ENCODE measurements at regions not wholly inside any gene's neighbourhood (a gene's known extent, or its start where the extent isn't known, plus 50 kb on each side); places are given as distances from the start of the nearest gene placed in this dataset.
A peak's percentile ranks its signal among the peaks of the same experiment; 100 is the strongest.

- TF ChIP-seq, protein P1, sequence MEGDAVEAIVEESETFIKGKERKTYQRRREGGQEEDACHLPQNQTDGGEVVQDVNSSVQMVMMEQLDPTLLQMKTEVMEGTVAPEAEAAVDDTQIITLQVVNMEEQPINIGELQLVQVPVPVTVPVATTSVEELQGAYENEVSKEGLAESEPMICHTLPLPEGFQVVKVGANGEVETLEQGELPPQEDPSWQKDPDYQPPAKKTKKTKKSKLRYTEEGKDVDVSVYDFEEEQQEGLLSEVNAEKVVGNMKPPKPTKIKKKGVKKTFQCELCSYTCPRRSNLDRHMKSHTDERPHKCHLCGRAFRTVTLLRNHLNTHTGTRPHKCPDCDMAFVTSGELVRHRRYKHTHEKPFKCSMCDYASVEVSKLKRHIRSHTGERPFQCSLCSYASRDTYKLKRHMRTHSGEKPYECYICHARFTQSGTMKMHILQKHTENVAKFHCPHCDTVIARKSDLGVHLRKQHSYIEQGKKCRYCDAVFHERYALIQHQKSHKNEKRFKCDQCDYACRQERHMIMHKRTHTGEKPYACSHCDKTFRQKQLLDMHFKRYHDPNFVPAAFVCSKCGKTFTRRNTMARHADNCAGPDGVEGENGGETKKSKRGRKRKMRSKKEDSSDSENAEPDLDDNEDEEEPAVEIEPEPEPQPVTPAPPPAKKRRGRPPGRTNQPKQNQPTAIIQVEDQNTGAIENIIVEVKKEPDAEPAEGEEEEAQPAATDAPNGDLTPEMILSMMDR (IDR thresholded peaks at IDR 0.05; ENCODE audit: control insufficient read depth, insufficient read depth, low read depth, low read length, missing control alignments) = no peak
- no peak for DNase-seq (ENCODE audit: low read depth)
- H3K4me3 ChIP-seq (ENCODE audit: control insufficient read depth, low read depth, low read length) = no peak overlapping the region
These were observed 134.1 kb upstream of the NALF2 start for GRCh38 chrX:69369999-69370398.

GRCh38 chrX:69366183-69366582 lies 137.9 kb upstream of the NALF2 start:
- TF ChIP-seq, protein P1 (IDR thresholded peaks at IDR 0.05; ENCODE audit: control insufficient read depth, insufficient read depth, low read depth, low read length, missing control alignments) = no peak
- H3K4me3 ChIP-seq (ENCODE audit: control insufficient read depth, low read depth, low read length) = no peak overlapping the region
- DNase-seq (ENCODE audit: low read depth) = no peak

- TF ChIP-seq, protein P1 (IDR thresholded peaks at IDR 0.05; ENCODE audit: control insufficient read depth, insufficient read depth, low read depth, low read length, missing control alignments) = no peak
- no peak overlapping the region for H3K4me3 ChIP-seq (ENCODE audit: control insufficient read depth, low read depth, low read length)
- DNase-seq (ENCODE audit: low read depth) = no peak
These were observed 138.4 kb upstream of the NALF2 start for GRCh38 chrX:69365755-69366154.

DNA sequence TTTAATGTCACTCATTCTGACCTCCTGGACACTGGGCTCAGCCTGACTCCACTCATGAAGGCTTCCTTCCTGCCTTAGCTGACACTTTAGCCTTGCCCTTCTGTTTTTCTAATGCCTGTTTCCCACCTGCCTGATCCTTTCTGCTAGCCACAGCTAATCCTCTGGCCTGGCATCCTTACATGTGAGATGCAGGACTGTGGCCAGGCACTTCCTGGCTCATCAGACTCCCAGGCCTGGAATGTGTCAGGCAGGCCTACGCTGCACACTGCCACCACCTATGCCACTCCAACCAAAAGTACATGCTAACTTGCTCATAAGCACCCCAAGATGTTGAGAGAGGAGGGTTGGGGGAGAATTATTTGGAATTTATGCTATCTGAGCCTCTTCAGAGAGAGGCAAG lies 138.8 kb upstream of the NALF2 start:
- no peak overlapping the region for H3K4me3 ChIP-seq (ENCODE audit: control insufficient read depth, low read depth, low read length)
- TF ChIP-seq, protein P1 (IDR thresholded peaks at IDR 0.05; ENCODE audit: control insufficient read depth, insufficient read depth, low read depth, low read length, missing control alignments) = no peak
- no peak for DNase-seq (ENCODE audit: low read depth)

- DNase-seq (ENCODE audit: low read depth) = peak; percentile 47
- no peak overlapping the region for H3K4me3 ChIP-seq (ENCODE audit: control insufficient read depth, low read depth, low read length)
- TF ChIP-seq, protein P1 (IDR thresholded peaks at IDR 0.05; ENCODE audit: control insufficient read depth, insufficient read depth, low read depth, low read length, missing control alignments) = no peak
These were observed 141.3 kb upstream of the NALF2 start for GRCh38 chrX:69362856-69363255.

DNA sequence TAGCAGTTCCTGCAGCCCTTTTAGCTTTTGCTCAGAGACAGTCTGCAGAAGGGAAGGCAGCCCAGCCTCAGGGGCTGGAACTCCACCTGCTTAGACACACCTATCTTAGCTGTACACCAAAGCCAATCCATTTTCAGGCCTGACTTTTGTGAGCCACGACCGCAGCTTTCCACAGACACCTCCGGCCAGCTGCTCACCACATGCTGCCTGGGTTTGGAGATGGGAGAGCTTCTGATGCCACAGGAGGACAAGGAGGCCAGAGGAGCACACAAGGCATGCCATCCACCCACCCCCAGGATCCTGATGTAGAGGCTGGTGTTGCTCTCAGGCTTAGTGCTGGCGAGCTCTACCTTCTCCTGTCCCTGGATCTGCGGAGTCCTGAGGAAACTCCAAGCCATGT lies 141.8 kb upstream of the NALF2 start:
- TF ChIP-seq, protein P1 (IDR thresholded peaks at IDR 0.05; ENCODE audit: control insufficient read depth, insufficient read depth, low read depth, low read length, missing control alignments) = no peak
- DNase-seq (ENCODE audit: low read depth) = no peak

DNA sequence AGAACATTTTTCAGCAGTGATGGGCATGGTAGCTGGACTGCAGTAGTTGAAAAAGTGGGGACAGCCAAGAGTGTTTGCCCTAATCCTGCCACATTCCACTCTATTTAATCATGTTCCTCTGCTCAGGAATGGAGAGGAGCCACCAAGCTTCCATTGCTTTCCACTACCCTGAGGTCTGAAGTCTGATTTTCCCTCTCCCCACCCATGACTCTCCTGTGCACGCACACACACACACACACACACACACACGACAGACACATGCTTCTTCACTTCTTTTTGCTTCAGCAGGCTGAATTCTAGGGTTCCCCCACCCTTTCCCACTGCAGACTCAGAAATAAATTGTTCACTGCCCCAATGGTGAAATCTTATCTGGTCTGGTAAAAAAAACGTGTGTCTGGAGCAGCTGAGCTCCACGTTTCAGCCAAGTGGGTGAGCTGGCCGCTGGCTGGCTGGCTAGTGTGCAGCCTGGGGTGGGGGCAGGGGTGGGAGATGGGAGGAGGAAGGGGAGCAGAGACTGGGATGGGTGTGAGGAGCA lies 142.7 kb upstream of the NALF2 start:
- DNase-seq (ENCODE audit: low read depth) = peak; percentile 40
- TF ChIP-seq, protein P1 (IDR thresholded peaks at IDR 0.05; ENCODE audit: control insufficient read depth, insufficient read depth, low read depth, low read length, missing control alignments) = no peak

More for the DNA sequence above, 141.8 kb upstream of the NALF2 start:
- H3K4me3 ChIP-seq (ENCODE audit: control insufficient read depth, low read depth, low read length) = no peak overlapping the region

More for the DNA sequence above, 142.7 kb upstream of the NALF2 start:
- no peak overlapping the region for H3K4me3 ChIP-seq (ENCODE audit: control insufficient read depth, low read depth, low read length)
